ENCODE measurements at regions not wholly inside any gene's neighbourhood (a gene's known extent, or its start where the extent isn't known, plus 50 kb on each side); places are given as distances from the start of the nearest gene placed in this dataset.

GRCh38 chr1:66478116-66478515, 55.8 kb upstream of the SGIP1 start:
- no peak for TF ChIP-seq POLR2A (IDR thresholded peaks at IDR 0.05)
- TF ChIP-seq CTCF (IDR thresholded peaks at IDR 0.05), result no peak
